SK-N-SH (cell line): ENCODE measurements at regions not wholly inside any gene's neighbourhood (a gene's known extent, or its start where the extent isn't known, plus 50 kb on each side); places are given as distances from the start of the nearest gene placed in this dataset.

ENCODE experiments used
- CTCF ChIP-seq: fragments of 200-600 bp; sonication (generic); IDR thresholded peaks from 2 replicates; pipeline ENCODE4 v1.6.1; 2017; ENCODE audit warnings: antibody characterized with exemption, mild to moderate bottlenecking, moderate library complexity
- EZH2phosphoT487 ChIP-seq: fragments of 200-600 bp; sonication (generic); IDR thresholded peaks from 2 replicates; pipeline ENCODE4 v1.6.1; 2017; ENCODE audit warnings: low read depth, mixed run types, mild to moderate bottlenecking, antibody characterized with exemption, moderate library complexity, borderline replicate concordance
- FOSL2 ChIP-seq: IDR thresholded peaks from 2 replicates; pipeline ENCODE4 v1.4.0; 2012; ENCODE audit warnings: low read depth, mild to moderate bottlenecking, moderate library complexity, borderline replicate concordance
- FOXM1 ChIP-seq: IDR thresholded peaks from 2 replicates; pipeline ENCODE4 v1.4.0; 2012; ENCODE audit warnings: low read depth, mild to moderate bottlenecking
- MXI1 ChIP-seq: IDR thresholded peaks from 2 replicates; pipeline ENCODE4 v1.6.1; 2012; ENCODE audit warnings: mild to moderate bottlenecking, low read depth, low read length, improper control_type of control experiment
- RAD21 ChIP-seq: IDR thresholded peaks from 2 replicates; pipeline ENCODE4 v1.6.1; 2012; ENCODE audit warnings: mild to moderate bottlenecking, low read length
- REST ChIP-seq: IDR thresholded peaks from 2 replicates; pipeline ENCODE4 v1.6.1; 2012; ENCODE audit warnings: mild to moderate bottlenecking, low read depth, low read length, moderate library complexity
- SMC3 ChIP-seq: IDR thresholded peaks from 2 replicates; pipeline ENCODE4 v1.6.1; 2012; ENCODE audit warnings: low read depth, low read length, improper control_type of control experiment
- USF1 ChIP-seq: IDR thresholded peaks from 2 replicates; pipeline ENCODE4 v1.4.0; 2012; ENCODE audit warnings: low read depth, borderline replicate concordance
- YY1 ChIP-seq: IDR thresholded peaks from 2 replicates; pipeline ENCODE4 v1.4.0; 2012; ENCODE audit warnings: low read depth, mild to moderate bottlenecking

DNA sequence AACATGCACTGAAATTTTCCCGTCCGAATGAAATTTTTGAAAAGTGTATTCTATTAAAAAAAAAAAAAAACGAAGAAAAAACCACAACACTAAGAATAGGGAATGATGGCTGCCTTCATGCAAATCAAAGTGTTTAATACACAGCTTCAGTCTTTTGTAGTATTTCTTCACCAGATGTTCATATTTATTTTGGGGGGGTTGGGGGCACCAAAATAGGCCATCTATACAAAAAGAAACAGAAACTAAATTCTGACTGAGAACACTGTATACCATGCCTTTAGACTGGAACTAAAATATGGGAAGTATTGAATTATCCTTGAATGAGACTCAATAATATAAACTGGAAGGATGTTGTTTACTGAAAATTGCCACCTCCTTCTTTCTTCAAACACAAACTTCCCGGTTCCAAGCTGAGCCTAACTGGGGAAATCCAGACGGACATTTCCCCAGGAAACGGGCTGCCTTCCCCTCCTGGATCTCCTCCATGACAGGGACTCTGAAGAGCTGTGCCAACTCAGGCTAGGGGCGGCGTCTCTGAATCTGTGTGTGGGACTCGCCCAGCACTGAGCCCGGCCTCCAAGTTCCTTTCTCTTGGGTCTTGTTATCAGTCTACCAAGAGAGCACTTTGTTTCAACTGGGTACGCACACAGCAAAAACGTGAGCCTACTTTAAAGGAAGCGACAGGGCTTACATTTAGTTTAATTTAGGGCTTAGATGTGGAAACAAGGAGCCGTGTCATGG is 511.3 kb upstream of the ADAMTS16 start:
- TF ChIP-seq USF1 = no peak
- no peak for TF ChIP-seq CTCF
- TF ChIP-seq FOSL2 = no peak
- no peak for TF ChIP-seq YY1
- no peak for TF ChIP-seq EZH2phosphoT487
- no peak for TF ChIP-seq MXI1
- no peak for TF ChIP-seq FOXM1
- TF ChIP-seq SMC3 = no peak
- no peak for TF ChIP-seq REST
- TF ChIP-seq RAD21 = no peak
